ENCODE measurements at regions not wholly inside any gene's neighbourhood (a gene's known extent, or its start where the extent isn't known, plus 50 kb on each side); places are given as distances from the start of the nearest gene placed in this dataset.

DNA sequence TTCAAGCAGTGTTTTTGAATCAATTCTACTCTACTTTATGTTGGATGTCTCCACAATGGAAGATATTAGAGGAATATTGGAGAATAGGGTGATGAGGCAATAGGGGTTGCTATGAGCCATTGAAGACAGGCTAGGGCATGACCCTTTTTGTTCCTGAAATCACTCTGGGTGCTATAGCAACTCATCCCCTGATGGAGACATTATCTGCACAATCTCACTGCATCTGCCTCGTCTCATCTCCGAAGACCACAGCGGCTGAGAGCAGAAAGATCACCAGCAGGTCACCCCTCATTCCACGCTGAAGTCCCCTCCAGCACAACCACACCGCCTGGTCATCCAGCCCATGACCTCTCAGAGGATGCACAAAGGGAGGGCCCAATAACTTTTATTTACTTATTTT is 150.4 kb upstream of the TMEM132C start:
- TF ChIP-seq EZH2 (IDR thresholded peaks at IDR 0.05; ENCODE audit: insufficient read depth, poor library complexity, severe bottlenecking), result no peak
- no peak for TF ChIP-seq EZH2phosphoT487 (IDR thresholded peaks at IDR 0.05; ENCODE audit: insufficient read depth, low read depth)

Data from GM23248 (cell line).